GM10266 (cell line): ENCODE measurements at regions not wholly inside any gene's neighbourhood (a gene's known extent, or its start where the extent isn't known, plus 50 kb on each side); places are given as distances from the start of the nearest gene placed in this dataset.

Experiments
- DNase-seq: peaks from one replicate; pipeline ENCODE4 v3.0.0; 2012; ENCODE audit errors: extremely low spot score
- TF ChIP-seq, protein P1 (sequence below): IDR thresholded peaks from 2 replicates; pipeline ENCODE4 v1.5.1; 2012; ENCODE audit warnings: mild to moderate bottlenecking, low read depth; ENCODE audit not compliant: control insufficient read depth, insufficient read depth; ENCODE audit errors: missing control alignments

DNA sequence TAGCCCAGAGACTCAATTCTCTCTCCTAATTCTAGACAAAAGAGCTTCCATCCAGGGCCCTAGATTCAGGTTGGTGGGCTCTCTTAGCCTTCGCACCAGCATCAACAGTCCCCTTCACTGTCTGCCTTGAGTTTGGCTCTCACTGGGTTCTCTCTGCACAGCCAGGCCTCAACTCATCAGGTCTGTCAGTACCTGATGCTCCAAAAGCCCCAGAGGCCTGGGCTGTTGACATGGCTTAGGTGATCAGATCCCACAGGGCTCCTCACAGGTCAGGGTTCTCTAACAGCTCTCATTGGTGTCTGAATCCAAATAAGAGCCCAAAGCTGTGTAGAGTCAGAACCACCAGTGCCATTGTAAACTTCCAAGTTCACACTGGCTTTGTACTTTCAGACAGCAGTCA is 206.6 kb upstream of the PPP2R3A start:
- DNase-seq = no peak
- TF ChIP-seq, protein P1, sequence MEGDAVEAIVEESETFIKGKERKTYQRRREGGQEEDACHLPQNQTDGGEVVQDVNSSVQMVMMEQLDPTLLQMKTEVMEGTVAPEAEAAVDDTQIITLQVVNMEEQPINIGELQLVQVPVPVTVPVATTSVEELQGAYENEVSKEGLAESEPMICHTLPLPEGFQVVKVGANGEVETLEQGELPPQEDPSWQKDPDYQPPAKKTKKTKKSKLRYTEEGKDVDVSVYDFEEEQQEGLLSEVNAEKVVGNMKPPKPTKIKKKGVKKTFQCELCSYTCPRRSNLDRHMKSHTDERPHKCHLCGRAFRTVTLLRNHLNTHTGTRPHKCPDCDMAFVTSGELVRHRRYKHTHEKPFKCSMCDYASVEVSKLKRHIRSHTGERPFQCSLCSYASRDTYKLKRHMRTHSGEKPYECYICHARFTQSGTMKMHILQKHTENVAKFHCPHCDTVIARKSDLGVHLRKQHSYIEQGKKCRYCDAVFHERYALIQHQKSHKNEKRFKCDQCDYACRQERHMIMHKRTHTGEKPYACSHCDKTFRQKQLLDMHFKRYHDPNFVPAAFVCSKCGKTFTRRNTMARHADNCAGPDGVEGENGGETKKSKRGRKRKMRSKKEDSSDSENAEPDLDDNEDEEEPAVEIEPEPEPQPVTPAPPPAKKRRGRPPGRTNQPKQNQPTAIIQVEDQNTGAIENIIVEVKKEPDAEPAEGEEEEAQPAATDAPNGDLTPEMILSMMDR = no peak

DNA sequence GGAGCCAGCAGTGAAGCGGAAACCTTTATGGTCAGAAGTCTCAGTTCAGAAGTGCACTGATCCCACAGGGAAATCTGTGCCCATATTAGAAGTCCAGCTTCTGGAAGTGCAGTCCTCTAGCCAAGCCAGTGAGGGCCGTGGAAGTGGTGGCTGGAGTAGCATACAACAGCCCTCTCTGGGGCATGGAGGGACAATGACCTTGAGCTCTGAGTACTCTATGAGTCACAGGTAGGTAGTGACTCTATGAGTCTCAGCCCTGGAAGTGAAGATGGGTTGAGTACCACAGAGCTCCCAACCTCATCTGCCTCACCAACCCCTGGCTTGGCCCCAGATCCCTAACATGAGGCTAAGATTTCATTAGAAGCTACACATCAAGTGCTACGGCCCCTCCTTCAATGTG is 205.9 kb upstream of the PPP2R3A start:
- TF ChIP-seq, protein P1 = no peak

DNA sequence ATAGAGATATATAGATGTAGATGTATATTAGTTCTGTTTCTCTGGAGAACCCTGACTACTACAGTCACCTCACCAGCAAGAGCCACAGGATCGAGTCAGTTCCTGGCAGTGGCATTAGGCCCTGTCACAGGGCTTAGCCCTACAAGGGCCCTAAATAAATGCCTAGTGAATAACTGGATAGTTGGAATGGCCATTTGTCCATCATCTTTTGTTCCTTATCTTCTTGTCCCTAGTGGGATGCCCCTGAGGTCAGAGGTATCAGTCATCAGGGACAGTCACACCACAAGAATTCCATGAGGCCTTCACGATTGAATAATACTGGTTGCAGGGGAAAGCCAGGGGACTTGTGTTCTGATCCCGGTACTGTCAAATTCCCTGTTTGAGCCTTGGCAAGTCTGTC is 204.9 kb upstream of the PPP2R3A start:
- TF ChIP-seq, protein P1 = no peak
- DNase-seq = no peak

More for the DNA sequence above, 205.9 kb upstream of the PPP2R3A start:
- no peak for DNase-seq

- TF ChIP-seq, protein P1 = no peak
- DNase-seq = no peak
These were observed 203.2 kb upstream of the PPP2R3A start for GRCh38 chr3:135762188-135762856.

DNA sequence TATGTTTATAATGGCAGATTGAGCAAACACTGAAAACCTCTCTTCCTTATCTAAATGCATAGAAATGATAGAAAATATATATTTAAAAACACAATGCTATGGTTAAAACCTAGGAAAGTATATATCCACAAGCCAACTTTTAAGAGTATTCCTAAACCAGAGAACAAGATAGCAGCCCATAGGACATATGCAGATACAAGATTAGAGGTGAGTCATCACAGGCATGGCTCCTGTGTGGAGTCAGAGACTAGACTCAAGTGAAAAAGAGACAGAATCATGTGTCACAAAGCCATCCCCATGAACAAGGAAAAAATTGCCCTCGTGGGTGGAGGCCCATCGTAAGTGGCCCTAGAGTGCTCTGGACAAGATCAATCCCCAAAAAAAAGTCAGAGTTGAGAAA is 199.4 kb upstream of the PPP2R3A start:
- TF ChIP-seq, protein P1 = no peak

GRCh38 chr3:135771760-135772159 is 193.8 kb upstream of the PPP2R3A start:
- no peak for DNase-seq
- TF ChIP-seq, protein P1 = no peak

More for the DNA sequence above, 199.4 kb upstream of the PPP2R3A start:
- DNase-seq = no peak

- TF ChIP-seq, protein P1 = no peak
- DNase-seq = no peak
These were observed 186.5 kb upstream of the PPP2R3A start for GRCh38 chr3:135779024-135779423.
